NT2/D1 (cell line): ENCODE measurements at regions not wholly inside any gene's neighbourhood (a gene's known extent, or its start where the extent isn't known, plus 50 kb on each side); places are given as distances from the start of the nearest gene placed in this dataset.

Source experiments
- DNase-seq: peaks from one replicate; pipeline ENCODE4 v3.0.0-alpha.2; 2011; ENCODE audit warnings: low read depth, low spot score
- H3K27me3 ChIP-seq: 2 replicates; pipeline ENCODE4 v1.6.0; 2011; ENCODE audit warnings: mild to moderate bottlenecking; ENCODE audit not compliant: insufficient read length, insufficient read depth
- H3K36me3 ChIP-seq: 2 replicates; pipeline ENCODE4 v1.6.1; 2011; ENCODE audit warnings: mild to moderate bottlenecking, low read length, mixed read lengths; ENCODE audit not compliant: insufficient read depth, insufficient read length
- H3K4me1 ChIP-seq: 2 replicates; pipeline ENCODE4 v1.5.1; 2011; ENCODE audit not compliant: insufficient read depth, insufficient read length
- H3K4me3 ChIP-seq: 2 replicates; pipeline ENCODE4 v1.5.1; 2011; ENCODE audit warnings: low read depth; ENCODE audit not compliant: insufficient read length
- H3K9ac ChIP-seq: 2 replicates; pipeline ENCODE4 v1.6.0; 2011; ENCODE audit warnings: low read depth; ENCODE audit not compliant: insufficient read length
- H3K9me3 ChIP-seq: 2 replicates; pipeline ENCODE4 v1.5.1; 2011; ENCODE audit warnings: mild to moderate bottlenecking, low read length; ENCODE audit not compliant: insufficient read depth
- SUZ12 ChIP-seq: IDR thresholded peaks from 2 replicates; pipeline ENCODE4 v1.6.1; 2011; ENCODE audit not compliant: insufficient read length, insufficient read depth; ENCODE audit errors: extremely low read depth
- YY1 ChIP-seq: IDR thresholded peaks from 2 replicates; pipeline ENCODE4 v1.6.1; 2011; ENCODE audit not compliant: insufficient read length, insufficient read depth
- ZNF274 ChIP-seq: IDR thresholded peaks from 2 replicates; pipeline ENCODE4 v1.6.1; 2011; ENCODE audit warnings: mild to moderate bottlenecking, low read depth, low read length

GRCh38 chr2:215567504-215567903 is 131.6 kb upstream of the FN1 start:
- H3K36me3 ChIP-seq, result no peaks in the 10 kb centered on the region
- H3K4me1 ChIP-seq, result no peaks in the 10 kb centered on the region
- H3K9me3 ChIP-seq, result no peaks in the 10 kb centered on the region
- H3K4me3 ChIP-seq, result no peak overlapping the region
- no peaks in the 10 kb centered on the region for H3K27me3 ChIP-seq
- no peak for DNase-seq
- H3K9ac ChIP-seq, result no peak overlapping the region
- TF ChIP-seq ZNF274 (no peak), SUZ12 (no peak), YY1 (no peak)

GRCh38 chr2:215565897-215566296 is 130.0 kb upstream of the FN1 start:
- Histone ChIP-seq H3K9ac (no peak overlapping the region), H3K4me3 (no peak overlapping the region), H3K9me3 (0 out of 2 replicates have a peak, but pooled peaks cover 3% of the 10 kb centered on the region), H3K36me3 (no peaks in the 10 kb centered on the region), H3K27me3 (no peaks in the 10 kb centered on the region), H3K4me1 (no peaks in the 10 kb centered on the region)
- no peak for DNase-seq
- TF ChIP-seq ZNF274 (no peak), SUZ12 (no peak), YY1 (no peak)

DNA sequence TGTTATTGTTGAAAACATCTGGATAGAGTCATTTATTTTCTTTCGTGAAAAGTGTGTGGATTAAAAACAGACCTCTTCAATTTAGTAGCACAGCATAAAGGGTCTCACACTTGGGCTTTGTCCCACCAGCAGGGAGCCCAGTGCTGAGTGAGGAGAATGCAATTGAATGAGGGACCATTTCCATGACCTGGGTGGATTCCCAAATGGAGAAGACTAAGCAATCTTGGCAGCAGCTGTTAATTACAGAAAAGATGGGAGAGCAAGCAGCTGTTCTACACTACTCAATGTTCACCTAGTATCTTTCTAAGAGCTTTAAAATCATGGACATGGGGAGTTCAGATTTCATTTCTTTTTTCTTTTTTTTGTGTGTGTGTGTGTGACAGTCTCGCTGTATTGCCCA is 121.8 kb upstream of the FN1 start:
- H3K4me1 ChIP-seq, result no peaks in the 10 kb centered on the region
- TF ChIP-seq ZNF274 (no peak), YY1 (no peak), SUZ12 (no peak)
- no peaks in the 10 kb centered on the region for H3K36me3 ChIP-seq
- H3K4me3 ChIP-seq, result no peak overlapping the region
- no peaks in the 10 kb centered on the region for H3K27me3 ChIP-seq
- H3K9me3 ChIP-seq, result 0 out of 2 replicates have a peak, but pooled peaks cover 3% of the 10 kb centered on the region
- no peak overlapping the region for H3K9ac ChIP-seq
- no peak for DNase-seq

DNA sequence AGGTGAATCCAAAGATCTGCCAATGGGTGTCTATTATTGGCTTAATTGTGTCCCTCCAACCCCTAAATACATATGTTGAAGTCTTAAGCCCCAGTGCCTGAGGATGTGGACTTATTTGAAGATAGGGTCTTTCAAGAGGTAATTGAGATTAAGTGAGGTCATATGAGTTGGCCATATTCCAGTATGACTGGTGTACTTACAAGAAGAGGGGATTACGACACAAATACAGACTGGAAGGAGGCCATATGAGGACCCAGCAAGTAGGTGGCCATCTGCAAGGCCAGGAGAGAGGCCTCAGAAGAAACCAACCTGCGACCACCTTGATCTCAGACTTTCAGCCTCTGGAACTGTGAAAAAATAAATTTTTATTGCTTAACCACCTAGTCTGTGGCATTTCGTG is 121.1 kb upstream of the FN1 start:
- no peaks in the 10 kb centered on the region for H3K27me3 ChIP-seq
- DNase-seq, result no peak
- H3K4me1 ChIP-seq, result no peaks in the 10 kb centered on the region
- H3K4me3 ChIP-seq, result no peak overlapping the region
- 0 out of 2 replicates have a peak, but pooled peaks cover 3% of the 10 kb centered on the region for H3K9me3 ChIP-seq
- no peak overlapping the region for H3K9ac ChIP-seq
- no peaks in the 10 kb centered on the region for H3K36me3 ChIP-seq
- TF ChIP-seq YY1 (no peak), ZNF274 (no peak), SUZ12 (no peak)

DNA sequence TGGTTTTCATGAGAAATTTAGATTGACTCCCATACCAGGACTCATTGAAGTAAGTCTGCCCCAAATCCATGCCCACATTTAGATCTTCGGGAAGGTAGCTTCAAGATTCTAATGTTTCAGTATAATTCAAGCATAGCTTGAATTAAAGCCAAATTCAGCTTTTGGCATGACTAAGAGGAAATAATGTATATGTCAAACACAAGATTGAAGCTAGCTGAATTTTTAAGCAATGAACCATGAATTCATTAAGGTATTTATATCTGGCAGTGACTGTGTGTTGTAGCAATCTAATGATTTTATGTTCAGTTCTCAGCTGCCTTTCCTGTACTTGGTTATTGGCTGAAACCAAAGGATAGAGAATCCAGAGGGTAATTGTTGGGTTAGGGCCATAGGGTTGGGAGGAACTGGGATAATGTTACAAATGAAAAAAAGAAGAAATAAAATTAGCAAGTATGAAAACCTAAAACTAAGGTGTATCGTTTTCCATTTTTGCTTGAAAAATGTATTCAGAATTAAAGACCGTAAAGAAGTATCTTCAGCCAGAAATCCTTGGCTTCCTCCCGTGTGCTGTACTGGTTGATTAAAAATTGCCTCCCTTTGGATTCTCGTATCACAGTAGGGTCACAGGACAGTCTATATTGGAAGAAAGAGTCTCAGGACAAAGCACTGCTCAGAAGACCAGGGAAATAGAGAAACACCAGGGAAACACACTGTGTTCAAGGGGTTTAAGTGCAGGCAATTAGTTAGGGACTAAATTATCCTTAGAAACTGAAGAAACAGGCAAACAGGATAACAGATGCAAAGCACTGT is 119.0 kb upstream of the FN1 start:
- TF ChIP-seq ZNF274, result no peak
- no peak for TF ChIP-seq YY1
- no peak for TF ChIP-seq SUZ12
- H3K4me1 ChIP-seq, result no peaks in the 10 kb centered on the region
- no peaks in the 10 kb centered on the region for H3K36me3 ChIP-seq
- H3K9me3 ChIP-seq, result no peaks in the 10 kb centered on the region
- H3K9ac ChIP-seq, result no peak overlapping the region
- H3K4me3 ChIP-seq, result no peak overlapping the region
- no peaks in the 10 kb centered on the region for H3K27me3 ChIP-seq
- DNase-seq, result no peak

DNA sequence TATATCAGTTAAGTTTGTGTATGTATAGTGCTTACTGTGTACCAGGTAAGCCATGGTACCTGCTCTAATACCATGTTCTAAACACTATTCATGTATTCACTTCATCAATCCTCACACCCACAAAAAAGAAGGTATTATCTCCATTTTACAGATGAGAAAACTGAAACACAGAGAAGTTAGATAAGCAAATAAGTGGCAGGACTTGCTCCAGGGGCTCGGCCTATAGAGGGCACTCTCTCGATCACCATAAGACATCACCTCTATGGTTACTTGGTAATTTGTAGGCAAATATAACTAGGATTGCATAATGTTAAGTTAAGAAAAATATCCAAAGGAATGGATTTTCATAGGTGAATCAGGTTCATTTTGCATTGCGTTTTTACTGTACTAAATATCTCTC is 118.1 kb upstream of the FN1 start:
- no peak for TF ChIP-seq ZNF274
- no peak for TF ChIP-seq SUZ12
- no peak for TF ChIP-seq YY1
- Histone ChIP-seq H3K4me3 (no peak overlapping the region), H3K4me1 (no peaks in the 10 kb centered on the region), H3K9ac (no peak overlapping the region), H3K9me3 (no peaks in the 10 kb centered on the region), H3K36me3 (no peaks in the 10 kb centered on the region), H3K27me3 (no peaks in the 10 kb centered on the region)
- DNase-seq, result no peak

- no peaks in the 10 kb centered on the region for H3K27me3 ChIP-seq
- no peak overlapping the region for H3K9ac ChIP-seq
- H3K9me3 ChIP-seq, result no peaks in the 10 kb centered on the region
- H3K4me1 ChIP-seq, result no peaks in the 10 kb centered on the region
- no peak for DNase-seq
- H3K36me3 ChIP-seq, result no peaks in the 10 kb centered on the region
- H3K4me3 ChIP-seq, result no peak overlapping the region
- no peak for TF ChIP-seq ZNF274
- no peak for TF ChIP-seq YY1
- TF ChIP-seq SUZ12, result no peak
Measured at GRCh38 chr2:215552144-215552580, 116.3 kb upstream of the FN1 start.
